ENCODE measurements at regions not wholly inside any gene's neighbourhood (a gene's known extent, or its start where the extent isn't known, plus 50 kb on each side); places are given as distances from the start of the nearest gene placed in this dataset.

GRCh38 chr2:204213588-204213987, 277.0 kb downstream of the ICOS start:
- H3K4me3 ChIP-seq = no peak overlapping the region
- intact Hi-C loops (cut with DNase I) = no loop called here
- H3K36me3 ChIP-seq (replicated peaks in 1 of 2) = no peaks in the 10 kb centered on the region
- no peaks in the 10 kb centered on the region for H3K27me3 ChIP-seq
- TF ChIP-seq POLR2A (IDR thresholded peaks at IDR 0.05) = no peak
- TF ChIP-seq CTCF (IDR thresholded peaks at IDR 0.05) = no peak
- no peak overlapping the region for H3K27ac ChIP-seq
- DNase-seq = no peak
- no peaks in the 10 kb centered on the region for H3K9me3 ChIP-seq (replicated peaks in 1 of 3)
- H3K4me1 ChIP-seq (replicated peaks in 1 of 2) = no peaks in the 10 kb centered on the region

GRCh38 chr2:204218040-204218439, 281.5 kb downstream of the ICOS start:
- no peak for DNase-seq
- Histone ChIP-seq H3K36me3 (replicated peaks in 1 of 2) (no peaks in the 10 kb centered on the region), H3K27ac (no peak overlapping the region), H3K4me3 (no peak overlapping the region), H3K27me3 (no peaks in the 10 kb centered on the region), H3K4me1 (replicated peaks in 1 of 2) (no peaks in the 10 kb centered on the region), H3K9me3 (replicated peaks in 1 of 3) (no peaks in the 10 kb centered on the region)
- intact Hi-C loops (cut with DNase I) = no loop called here
- WGBS, 4 donors = 85 to 92% (median 89%) methylated on average over 2 of the region's 2 CpGs
- TF ChIP-seq POLR2A (IDR thresholded peaks at IDR 0.05) = no peak
- no peak for TF ChIP-seq CTCF (IDR thresholded peaks at IDR 0.05)

- H3K4me1 ChIP-seq (replicated peaks in 1 of 2) = no peaks in the 10 kb centered on the region
- no peak for DNase-seq
- H3K4me3 ChIP-seq = no peak overlapping the region
- intact Hi-C loops (cut with DNase I) = no loop called here
- H3K27ac ChIP-seq = no peak overlapping the region
- no peaks in the 10 kb centered on the region for H3K27me3 ChIP-seq
- TF ChIP-seq POLR2A (IDR thresholded peaks at IDR 0.05) (no peak), CTCF (IDR thresholded peaks at IDR 0.05) (no peak)
- 53 to 84% (median 74%) methylated on average over 2 of the region's 2 CpGs for WGBS, 4 donors
- H3K9me3 ChIP-seq (replicated peaks in 1 of 3) = no peaks in the 10 kb centered on the region
- H3K36me3 ChIP-seq (replicated peaks in 1 of 2) = no peaks in the 10 kb centered on the region
Observed at GRCh38 chr2:204219196-204219595, 282.6 kb downstream of the ICOS start.

GRCh38 chr2:204220896-204221295, 284.3 kb downstream of the ICOS start:
- intact Hi-C loops (cut with DNase I) = no loop called here
- no peak overlapping the region for H3K27ac ChIP-seq
- no peaks in the 10 kb centered on the region for H3K4me1 ChIP-seq (replicated peaks in 1 of 2)
- H3K4me3 ChIP-seq = no peak overlapping the region
- TF ChIP-seq CTCF (IDR thresholded peaks at IDR 0.05) (no peak), POLR2A (IDR thresholded peaks at IDR 0.05) (no peak)
- DNase-seq = no peak
- H3K27me3 ChIP-seq = no peaks in the 10 kb centered on the region
- no peaks in the 10 kb centered on the region for H3K9me3 ChIP-seq (replicated peaks in 1 of 3)
- H3K36me3 ChIP-seq (replicated peaks in 1 of 2) = no peaks in the 10 kb centered on the region
- 70 to 74% (median 72%) methylated on average over 3 of the region's 3 CpGs for WGBS, 4 donors
